AG09319 (cell line): ENCODE measurements at regions not wholly inside any gene's neighbourhood (a gene's known extent, or its start where the extent isn't known, plus 50 kb on each side); places are given as distances from the start of the nearest gene placed in this dataset.

ENCODE experiments used
- DNase-seq: peaks from one replicate; pipeline ENCODE4 v3.0.0-alpha.2; 2010; ENCODE audit warnings: low read depth; ENCODE audit errors: extremely low read depth
- TF ChIP-seq, protein P1 (sequence below): IDR thresholded peaks from 2 replicates; pipeline ENCODE4 v1.5.1; 2011; ENCODE audit warnings: low read depth, mild to moderate bottlenecking, inconsistent platforms, low read length, moderate library complexity

DNA sequence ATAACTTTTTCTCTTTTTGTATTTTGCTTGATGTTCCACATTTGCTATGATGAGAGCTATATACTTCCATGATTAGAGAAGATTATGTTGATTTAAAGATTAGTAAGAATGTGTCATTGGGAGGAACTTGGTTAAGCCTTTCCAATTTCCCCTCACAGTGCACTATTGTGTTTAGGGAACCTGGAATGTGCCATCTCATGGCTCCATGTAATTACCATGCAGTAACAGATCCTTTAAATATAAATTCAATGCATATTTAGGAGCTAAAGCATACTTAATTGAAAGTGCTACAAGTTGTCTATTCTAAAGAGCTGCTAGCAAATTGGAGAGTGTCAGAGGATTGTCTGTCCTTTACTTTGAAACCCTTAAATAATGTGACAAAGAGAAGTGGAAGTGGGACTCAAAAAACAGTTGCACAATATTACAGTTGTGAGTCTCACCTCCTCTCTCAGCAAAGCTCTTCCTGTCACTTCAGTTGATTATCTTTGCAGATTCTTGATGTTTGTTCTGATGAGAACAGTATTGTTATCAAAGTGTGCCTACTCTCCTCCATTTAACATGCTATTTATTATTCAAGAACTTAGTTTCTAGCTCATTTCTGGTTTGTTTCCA lies 1162.7 kb upstream of the ZEB2 start:
- TF ChIP-seq, protein P1, sequence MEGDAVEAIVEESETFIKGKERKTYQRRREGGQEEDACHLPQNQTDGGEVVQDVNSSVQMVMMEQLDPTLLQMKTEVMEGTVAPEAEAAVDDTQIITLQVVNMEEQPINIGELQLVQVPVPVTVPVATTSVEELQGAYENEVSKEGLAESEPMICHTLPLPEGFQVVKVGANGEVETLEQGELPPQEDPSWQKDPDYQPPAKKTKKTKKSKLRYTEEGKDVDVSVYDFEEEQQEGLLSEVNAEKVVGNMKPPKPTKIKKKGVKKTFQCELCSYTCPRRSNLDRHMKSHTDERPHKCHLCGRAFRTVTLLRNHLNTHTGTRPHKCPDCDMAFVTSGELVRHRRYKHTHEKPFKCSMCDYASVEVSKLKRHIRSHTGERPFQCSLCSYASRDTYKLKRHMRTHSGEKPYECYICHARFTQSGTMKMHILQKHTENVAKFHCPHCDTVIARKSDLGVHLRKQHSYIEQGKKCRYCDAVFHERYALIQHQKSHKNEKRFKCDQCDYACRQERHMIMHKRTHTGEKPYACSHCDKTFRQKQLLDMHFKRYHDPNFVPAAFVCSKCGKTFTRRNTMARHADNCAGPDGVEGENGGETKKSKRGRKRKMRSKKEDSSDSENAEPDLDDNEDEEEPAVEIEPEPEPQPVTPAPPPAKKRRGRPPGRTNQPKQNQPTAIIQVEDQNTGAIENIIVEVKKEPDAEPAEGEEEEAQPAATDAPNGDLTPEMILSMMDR: no peak
- DNase-seq: no peak

DNA sequence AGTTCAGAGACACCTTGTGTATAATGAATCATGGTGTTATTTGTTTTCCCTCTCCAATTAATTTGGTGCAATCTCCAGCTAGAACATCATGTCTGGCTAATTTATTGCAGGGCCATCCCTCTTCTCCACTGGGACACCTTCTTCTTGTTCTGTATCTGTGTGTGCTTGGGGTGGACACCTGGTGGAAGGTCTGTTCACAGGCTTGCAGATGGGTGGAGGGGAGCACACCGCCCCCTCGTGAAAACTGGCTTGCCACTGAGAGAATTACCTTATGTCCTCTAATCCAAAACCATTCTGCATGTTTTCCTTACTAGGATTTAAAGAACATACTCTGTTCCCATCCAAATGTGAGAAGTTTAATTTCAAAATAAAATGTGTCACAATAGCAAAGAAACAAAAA lies 1160.4 kb upstream of the ZEB2 start:
- TF ChIP-seq, protein P1: no peak
- no peak for DNase-seq

DNA sequence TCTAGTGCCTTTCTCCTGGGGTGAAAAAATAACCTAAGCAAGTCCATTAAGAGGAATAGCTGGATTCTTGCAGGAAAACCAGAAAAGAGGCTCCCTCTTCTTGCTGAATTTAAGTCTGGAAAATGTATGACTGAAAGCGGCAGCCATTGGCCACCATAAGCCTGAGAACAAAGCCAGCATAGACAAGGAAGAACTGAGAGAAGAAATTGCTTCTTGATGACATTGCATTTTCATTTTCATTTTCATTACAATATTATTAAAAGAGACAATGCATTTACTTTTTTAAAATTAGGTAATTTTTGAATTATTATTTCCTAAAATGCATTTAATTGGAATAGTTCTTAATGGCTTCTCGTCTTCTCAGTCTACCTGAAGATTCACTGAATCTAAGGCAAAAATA lies 1157.5 kb upstream of the ZEB2 start:
- DNase-seq: no peak
- TF ChIP-seq, protein P1: no peak

DNA sequence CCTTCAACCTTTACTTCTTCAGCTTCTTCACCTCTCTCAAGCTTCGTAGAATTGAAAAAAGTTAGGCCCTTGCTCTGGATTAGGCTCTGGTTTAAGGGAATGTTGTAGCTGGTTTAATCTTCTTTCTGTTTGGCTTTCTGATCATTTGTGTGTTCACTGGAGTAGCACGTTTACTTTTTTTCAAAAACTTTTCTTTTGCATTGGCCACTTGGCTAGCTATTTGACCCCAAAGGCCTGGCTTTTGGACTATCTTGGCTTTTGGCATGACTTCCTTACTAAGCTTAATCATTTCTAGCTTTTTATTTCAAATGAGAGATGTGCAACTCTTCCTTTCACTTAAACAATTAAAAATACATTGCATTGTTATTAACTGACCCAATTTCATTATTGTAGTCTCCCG lies 1154.8 kb upstream of the ZEB2 start:
- TF ChIP-seq, protein P1: no peak
- no peak for DNase-seq

DNA sequence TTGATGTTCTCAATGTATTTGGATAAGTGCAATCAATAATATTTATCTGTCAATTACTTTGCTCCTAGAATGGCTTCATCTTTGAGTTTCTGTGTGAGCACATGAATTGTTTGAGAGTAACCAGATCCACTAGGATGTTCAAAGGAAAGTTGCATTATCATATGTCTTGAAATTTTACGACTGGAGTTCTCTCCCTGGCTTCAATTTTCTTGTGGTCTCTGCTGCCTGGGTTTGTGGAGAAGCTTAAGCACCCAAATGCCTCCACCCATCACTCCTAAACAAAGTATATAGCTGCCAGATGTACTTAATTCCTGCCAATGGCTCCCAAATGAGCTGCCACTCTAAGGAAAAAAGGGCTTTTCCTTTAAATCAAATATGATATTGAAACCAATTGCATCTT lies 1149.4 kb upstream of the ZEB2 start:
- TF ChIP-seq, protein P1: no peak
- no peak for DNase-seq

DNA sequence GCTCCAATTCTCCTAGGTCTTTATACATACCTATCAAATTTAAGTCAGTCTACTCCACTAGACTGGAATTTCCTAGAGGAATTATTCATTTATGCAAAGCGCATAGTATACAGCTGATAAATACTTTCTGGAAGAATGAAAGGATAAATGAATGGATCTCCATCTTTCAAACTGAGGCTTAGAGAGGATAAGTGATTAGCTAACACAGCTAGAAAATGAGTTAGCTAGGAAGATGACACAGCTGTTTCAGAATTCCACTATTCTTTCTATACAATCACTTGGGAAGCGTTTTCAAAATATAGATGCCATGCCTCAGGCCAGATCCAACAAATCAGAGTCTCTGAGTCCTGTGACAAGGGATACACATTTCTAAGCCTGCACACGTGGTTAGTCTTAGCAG lies 1146.6 kb upstream of the ZEB2 start:
- DNase-seq: no peak
- TF ChIP-seq, protein P1: no peak

DNA sequence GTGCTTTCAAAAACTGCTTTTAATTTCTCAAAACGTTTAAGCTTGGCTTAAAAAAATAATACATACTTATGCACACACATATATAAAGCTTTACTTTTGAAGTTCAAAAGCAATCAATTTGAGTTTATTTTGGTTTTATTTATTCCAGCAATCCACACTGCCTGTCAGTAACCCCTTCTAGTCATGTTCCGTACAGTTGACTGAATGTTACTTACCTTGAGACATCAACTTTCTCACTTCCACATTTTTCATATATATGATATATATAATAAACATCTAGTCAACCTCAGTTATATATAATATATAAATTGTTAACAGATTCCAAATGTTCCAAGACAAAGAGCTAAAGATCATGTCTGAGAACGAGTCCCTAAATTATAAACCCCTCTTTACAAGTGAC lies 1137.3 kb upstream of the ZEB2 start:
- TF ChIP-seq, protein P1: no peak
- no peak for DNase-seq
